Esophagus (tissue), 2 donors: ENCODE measurements at regions not wholly inside any gene's neighbourhood (a gene's known extent, or its start where the extent isn't known, plus 50 kb on each side); places are given as distances from the start of the nearest gene placed in this dataset.

Experiments
- H3K27ac ChIP-seq, 2 donors: one replicate each; pipeline ENCODE4 v1.5.1; 2013; ENCODE audit warnings: low read depth in 2 of 2, mild to moderate bottlenecking in 2 of 2, inconsistent platforms in 1 of 2, low read length in 1 of 2, moderate library complexity in 1 of 2
- H3K27me3 ChIP-seq, 2 donors: one replicate each; pipeline ENCODE4 v1.6.1; 2013; ENCODE audit warnings: low read length in 2 of 2, control low read depth in 1 of 2, mild to moderate bottlenecking in 1 of 2; ENCODE audit not compliant: insufficient read depth in 2 of 2, control insufficient read depth in 1 of 2
- H3K36me3 ChIP-seq, 2 donors: one replicate each; pipeline ENCODE4 v1.6.1; 2013; ENCODE audit warnings: low read length in 1 of 2; ENCODE audit not compliant: control insufficient read depth in 2 of 2, insufficient read depth in 2 of 2
- H3K4me1 ChIP-seq, 2 donors: one replicate each; pipeline ENCODE4 v1.6.1; 2013; ENCODE audit warnings: low read length in 1 of 2; ENCODE audit not compliant: control insufficient read depth in 2 of 2, insufficient read depth in 2 of 2
- H3K4me3 ChIP-seq, 2 donors: one replicate each; pipeline ENCODE4 v1.5.1; 2013; ENCODE audit warnings: low read length in 2 of 2, mild to moderate bottlenecking in 2 of 2, low read depth in 1 of 2, moderate library complexity in 1 of 2
- H3K9me3 ChIP-seq, 2 donors: one replicate each; pipeline ENCODE4 v1.6.1; 2013; ENCODE audit warnings: mild to moderate bottlenecking in 2 of 2, low read depth in 1 of 2, low read length in 1 of 2, moderate library complexity in 1 of 2; ENCODE audit not compliant: control insufficient read depth in 2 of 2, insufficient read depth in 1 of 2
- WGBS, 2 donors: extraction: QIAGEN DNeasy Blood & Tissue Kit; methylation state at CpG; one replicate each; pipeline ENCODE4 v1.1.7; 2013; 5-methylcytosine and 5-hydroxymethylcytosine counted together
- donor health status: healthy with polysubstance abuse.
- donor health status: Bipolar disorder and iron deficiency.

DNA sequence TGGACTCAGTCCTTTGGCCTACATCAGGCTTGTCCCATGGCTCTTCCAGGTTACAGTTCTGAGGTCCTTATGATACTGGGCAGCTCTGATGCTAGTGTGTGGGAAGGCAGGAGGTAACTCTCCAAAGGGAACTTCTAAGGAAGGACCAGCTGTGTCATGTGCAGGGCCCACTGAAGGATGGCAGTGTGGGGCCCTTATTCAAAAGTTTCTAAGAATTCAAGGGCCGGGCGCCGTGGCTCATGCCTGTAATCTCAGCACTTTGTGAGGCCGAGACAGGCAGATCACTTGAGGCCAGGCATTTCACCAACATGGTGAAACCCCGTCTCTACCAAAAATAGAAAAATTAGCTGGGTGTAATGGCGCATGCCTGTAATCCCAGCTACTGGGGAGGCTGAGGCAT, 254.2 kb upstream of the HABP2 start:
- Histone ChIP-seq H3K4me1 (no peaks in the 10 kb centered on the region), H3K9me3 (no peaks in the 10 kb centered on the region), H3K36me3 (no peaks in the 10 kb centered on the region), H3K27ac (no peak overlapping the region), H3K4me3 (no peak overlapping the region), H3K27me3 (no peaks in the 10 kb centered on the region)
- 92 to 97% methylated on average over 6 of the region's 6 CpGs for WGBS, 2 donors

DNA sequence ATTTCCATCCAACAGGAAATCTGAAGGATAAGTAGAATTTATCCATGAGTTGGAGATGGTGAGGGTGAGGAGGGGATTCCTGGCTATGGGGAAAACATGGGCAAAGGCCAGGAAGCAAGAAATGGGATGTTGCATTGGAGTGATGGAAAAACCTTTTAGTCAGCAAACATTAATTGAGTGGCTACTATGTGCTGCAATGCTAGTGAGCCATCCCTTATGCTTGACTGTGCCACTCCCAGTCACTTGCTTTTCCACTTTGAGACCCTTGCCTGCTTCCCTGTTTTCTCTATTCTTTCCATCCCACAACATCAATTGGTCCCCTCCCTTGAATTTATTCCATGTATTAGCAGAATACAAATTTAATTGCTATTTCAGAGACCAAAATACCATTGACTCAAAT, 252.7 kb upstream of the HABP2 start:
- Histone ChIP-seq H3K9me3 (no peaks in the 10 kb centered on the region), H3K27ac (no peak overlapping the region)

DNA sequence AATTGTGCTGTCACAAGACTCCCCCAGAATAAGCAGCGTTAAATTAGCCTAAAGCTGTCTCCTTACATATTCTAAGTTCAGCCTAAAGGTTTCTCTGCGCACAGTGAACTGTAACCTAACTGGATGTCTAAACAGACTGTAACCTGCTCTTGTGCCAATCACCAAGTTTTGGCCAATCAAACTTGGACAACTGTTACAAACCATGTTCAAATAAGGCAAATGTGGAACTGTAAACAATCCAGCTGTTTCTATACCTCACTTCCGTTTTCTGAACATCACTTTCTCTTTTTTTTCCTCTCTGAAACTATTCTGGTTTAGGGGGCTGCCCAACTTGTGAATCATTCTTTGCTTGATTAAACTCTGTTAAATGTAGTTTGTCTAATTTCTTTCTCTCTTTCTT, 252.2 kb upstream of the HABP2 start:
- 83 to 84% methylated on average over 3 of the region's 3 CpGs for WGBS, 2 donors
- Histone ChIP-seq H3K36me3 (no peaks in the 10 kb centered on the region), H3K4me3 (no peak overlapping the region), H3K27ac (no peak overlapping the region), H3K4me1 (no peaks in the 10 kb centered on the region), H3K27me3 (no peaks in the 10 kb centered on the region), H3K9me3 (no peaks in the 10 kb centered on the region)

More for the DNA sequence above, 252.7 kb upstream of the HABP2 start:
- Histone ChIP-seq H3K4me3 (no peak overlapping the region), H3K36me3 (no peaks in the 10 kb centered on the region), H3K27me3 (no peaks in the 10 kb centered on the region), H3K4me1 (no peaks in the 10 kb centered on the region)

DNA sequence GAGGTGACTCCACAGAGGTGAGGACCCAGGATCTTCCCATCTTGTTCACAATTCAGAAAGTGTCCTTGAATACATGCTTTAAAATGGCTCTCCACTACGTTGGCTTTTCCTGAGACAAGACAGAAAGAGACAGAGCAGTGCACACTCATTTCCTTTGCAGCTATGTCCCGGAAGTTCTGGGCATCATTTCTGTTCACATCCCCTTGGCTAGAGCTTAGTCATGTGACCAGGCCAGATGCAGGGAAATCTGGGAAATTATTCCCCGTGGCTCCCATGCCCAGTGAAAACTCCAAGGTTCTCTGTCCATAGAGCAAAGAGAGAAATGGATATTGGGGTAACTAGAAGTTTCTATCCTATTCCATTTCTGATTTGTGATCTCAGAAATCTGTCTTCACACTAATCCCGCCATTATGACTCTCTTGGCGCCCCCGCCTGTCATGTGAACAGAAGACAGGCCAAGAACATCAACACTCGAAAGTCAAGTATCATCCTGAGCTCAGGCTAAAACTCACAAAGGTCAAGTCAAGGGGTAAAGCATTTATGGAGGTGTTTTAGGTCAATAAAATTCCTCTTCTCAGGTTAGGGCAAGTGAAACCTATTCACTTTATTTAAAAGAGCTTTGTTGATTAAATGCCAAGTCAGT, 251.4 kb upstream of the HABP2 start:
- H3K36me3 ChIP-seq, result no peaks in the 10 kb centered on the region
- H3K27me3 ChIP-seq, result no peaks in the 10 kb centered on the region
- no peaks in the 10 kb centered on the region for H3K4me1 ChIP-seq
- no peaks in the 10 kb centered on the region for H3K9me3 ChIP-seq
- no peak overlapping the region for H3K27ac ChIP-seq
- 77 to 79% methylated on average over 7 of the region's 7 CpGs for WGBS, 2 donors
- H3K4me3 ChIP-seq, result no peak overlapping the region

DNA sequence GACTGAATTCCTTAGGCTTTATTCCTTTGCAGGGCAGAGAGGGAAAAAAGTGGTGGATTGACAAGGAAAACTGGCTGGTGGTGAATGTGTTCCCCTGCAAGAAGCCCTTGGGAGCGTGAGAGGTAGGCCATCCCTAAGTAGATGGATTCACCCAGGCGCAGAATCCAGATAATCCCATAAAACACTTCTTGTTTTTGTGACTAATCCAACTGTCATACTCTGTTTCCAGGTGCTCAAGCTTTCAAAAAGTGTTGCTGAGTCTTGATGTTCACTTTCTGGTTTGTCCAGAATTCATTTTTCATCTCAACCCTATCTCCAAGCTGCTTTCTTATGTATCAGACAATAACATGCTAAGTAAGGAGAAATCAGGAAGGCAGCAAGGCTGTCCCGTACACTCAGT, 250.8 kb upstream of the HABP2 start:
- 68 to 79% methylated on average over 3 of the region's 3 CpGs for WGBS, 2 donors
- H3K4me3 ChIP-seq, result no peak overlapping the region
- no peaks in the 10 kb centered on the region for H3K36me3 ChIP-seq
- H3K27me3 ChIP-seq, result no peaks in the 10 kb centered on the region
- no peaks in the 10 kb centered on the region for H3K4me1 ChIP-seq
- no peaks in the 10 kb centered on the region for H3K9me3 ChIP-seq
- H3K27ac ChIP-seq, result no peak overlapping the region

DNA sequence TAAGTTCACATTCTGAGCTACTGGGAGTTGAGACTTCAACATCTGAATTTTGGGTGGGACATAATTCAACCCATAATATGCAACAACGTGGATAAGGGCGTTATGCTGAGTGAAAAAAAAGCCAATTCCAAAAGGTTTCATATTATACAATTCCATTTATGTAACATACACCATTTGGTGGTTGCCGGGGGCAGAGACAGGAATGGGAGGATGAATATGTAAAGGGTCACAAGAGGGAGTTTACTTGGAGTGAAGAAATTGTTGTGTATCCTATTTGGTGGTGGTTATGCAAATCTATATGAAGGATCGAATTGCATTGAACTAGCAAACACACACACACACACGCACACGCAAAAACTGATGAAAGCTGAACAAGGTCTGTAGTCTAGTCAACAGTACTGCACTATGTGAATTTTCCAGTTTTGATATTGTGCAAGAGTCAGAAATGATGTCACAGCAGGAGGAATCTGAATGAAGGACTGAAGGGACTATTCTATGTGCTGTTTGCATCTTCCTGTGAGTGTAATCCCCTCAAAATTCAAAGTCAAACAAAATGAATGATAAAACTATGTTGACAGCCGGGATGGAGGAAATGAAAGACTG, 249.2 kb upstream of the HABP2 start:
- WGBS, 2 donors, result 82 to 85% methylated on average over 7 of the region's 7 CpGs
- Histone ChIP-seq H3K27ac (no peak overlapping the region), H3K27me3 (no peaks in the 10 kb centered on the region), H3K4me3 (no peak overlapping the region), H3K36me3 (no peaks in the 10 kb centered on the region), H3K4me1 (no peaks in the 10 kb centered on the region), H3K9me3 (no peaks in the 10 kb centered on the region)

DNA sequence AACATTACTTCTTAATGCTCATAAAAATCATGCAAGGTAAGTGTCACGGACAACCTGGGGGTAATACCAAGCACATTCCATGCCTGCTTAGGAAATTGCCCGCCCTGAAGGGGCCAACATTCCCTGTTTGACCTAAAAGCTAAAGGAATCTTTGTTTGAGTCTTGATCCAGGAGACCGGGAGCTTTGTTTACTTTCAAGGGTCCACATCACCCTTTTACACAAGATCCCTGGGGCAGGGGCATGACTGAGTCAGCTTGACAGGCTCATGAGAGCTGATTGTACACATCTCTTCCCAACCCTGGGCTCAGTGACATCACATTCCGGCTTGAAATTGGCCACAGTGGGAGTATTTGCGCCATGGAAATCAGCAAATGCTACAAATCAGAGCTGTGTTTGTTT, 248.1 kb upstream of the HABP2 start:
- H3K9me3 ChIP-seq, result no peaks in the 10 kb centered on the region
- 78 to 80% methylated on average over 5 of the region's 5 CpGs for WGBS, 2 donors
- no peaks in the 10 kb centered on the region for H3K36me3 ChIP-seq
- no peaks in the 10 kb centered on the region for H3K4me1 ChIP-seq
- H3K27me3 ChIP-seq, result no peaks in the 10 kb centered on the region
- H3K4me3 ChIP-seq, result no peak overlapping the region
- H3K27ac ChIP-seq, result no peak overlapping the region

DNA sequence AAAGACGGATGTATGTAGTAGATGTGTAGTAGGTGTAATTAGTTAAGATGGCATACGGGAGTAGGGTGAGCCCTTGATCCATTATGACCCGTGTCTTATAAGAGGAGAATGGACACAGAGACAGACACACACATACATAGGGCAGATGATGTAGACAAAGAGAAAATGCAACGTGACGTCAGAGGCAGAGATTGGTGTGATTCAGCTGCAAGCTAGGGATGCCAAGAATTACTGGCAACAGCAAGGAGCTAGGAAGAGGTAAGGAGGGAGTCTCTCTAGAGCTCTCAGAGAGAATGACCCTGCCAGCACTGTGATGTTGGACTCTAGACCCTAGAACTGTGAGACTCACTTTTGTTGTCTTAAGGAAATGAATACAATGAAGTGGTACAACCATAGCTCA, 247.0 kb upstream of the HABP2 start:
- 60 to 65% methylated on average over 5 of the region's 5 CpGs for WGBS, 2 donors
- no peaks in the 10 kb centered on the region for H3K9me3 ChIP-seq
- H3K4me3 ChIP-seq, result no peak overlapping the region
- H3K27ac ChIP-seq, result no peak overlapping the region
- no peaks in the 10 kb centered on the region for H3K27me3 ChIP-seq
- no peaks in the 10 kb centered on the region for H3K36me3 ChIP-seq
- H3K4me1 ChIP-seq, result no peaks in the 10 kb centered on the region

DNA sequence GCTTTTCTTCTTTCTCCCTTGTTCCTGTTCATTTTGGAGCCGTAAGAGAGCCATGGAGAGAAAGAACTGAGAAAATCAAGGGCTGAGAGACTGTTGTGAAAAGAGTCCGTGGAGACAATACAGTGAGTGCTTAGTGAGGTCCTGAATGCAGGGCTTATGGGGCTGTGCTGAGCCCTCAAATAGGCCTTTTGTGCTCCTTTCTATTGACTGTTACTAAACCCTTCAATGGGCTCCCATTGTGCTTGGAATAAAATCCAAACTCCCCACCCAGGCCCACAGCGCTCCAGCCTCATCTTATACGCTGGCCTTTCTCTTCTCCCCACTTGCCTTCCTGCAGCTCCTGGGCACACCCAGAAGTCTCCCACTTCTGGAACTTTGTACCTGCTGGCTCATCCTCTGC, 243.1 kb upstream of the HABP2 start:
- H3K4me1 ChIP-seq, result no peaks in the 10 kb centered on the region
- H3K27ac ChIP-seq, result no peak overlapping the region
- no peak overlapping the region for H3K4me3 ChIP-seq
- no peaks in the 10 kb centered on the region for H3K27me3 ChIP-seq
- WGBS, 2 donors, result 89 to 93% methylated on average over 4 of the region's 4 CpGs
- peaks cover 0 to 3% of the 10 kb centered on the region in 2 donors for H3K9me3 ChIP-seq
- no peaks in the 10 kb centered on the region for H3K36me3 ChIP-seq

DNA sequence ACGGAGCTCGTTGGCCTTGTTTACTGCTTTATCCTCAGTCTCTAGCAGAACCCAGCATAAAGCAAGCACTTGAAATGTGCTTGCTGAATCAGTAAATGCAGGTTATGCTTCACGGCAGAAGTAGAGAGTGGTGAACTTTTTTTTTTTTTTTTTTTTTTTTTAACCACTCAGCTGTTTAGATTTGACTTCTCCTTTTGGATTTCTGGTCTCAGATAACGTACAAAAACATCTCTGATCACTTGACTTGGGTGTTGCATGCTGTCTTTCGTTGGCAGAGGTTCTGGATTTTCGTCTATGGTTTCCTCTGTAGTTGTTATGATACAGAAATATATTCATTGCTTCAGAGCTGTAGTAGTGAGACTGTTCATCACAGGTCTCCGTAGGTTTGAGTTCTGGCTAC, 242.5 kb upstream of the HABP2 start:
- H3K4me3 ChIP-seq, result no peak overlapping the region
- no peaks in the 10 kb centered on the region for H3K4me1 ChIP-seq
- no peak overlapping the region for H3K27ac ChIP-seq
- peaks cover 0 to 3% of the 10 kb centered on the region in 2 donors for H3K9me3 ChIP-seq
- no peaks in the 10 kb centered on the region for H3K27me3 ChIP-seq
- 66 to 68% methylated on average over 7 of the region's 7 CpGs for WGBS, 2 donors
- no peaks in the 10 kb centered on the region for H3K36me3 ChIP-seq
